Choroid plexus epithelial cell (primary cell): ENCODE measurements at regions not wholly inside any gene's neighbourhood (a gene's known extent, or its start where the extent isn't known, plus 50 kb on each side); places are given as distances from the start of the nearest gene placed in this dataset.
A peak's percentile ranks its signal among the peaks of the same experiment; 100 is the strongest.

Source experiments
- DNase-seq: peaks from one replicate; pipeline ENCODE4 v3.0.0-alpha.2; 2010; ENCODE audit warnings: low read depth
- H3K4me3 ChIP-seq: 2 replicates; pipeline ENCODE4 v1.5.1; 2011; ENCODE audit warnings: low read depth, mild to moderate bottlenecking, control low read depth, low read length, moderate library complexity
- CTCF ChIP-seq: conservative IDR thresholded peaks from 2 replicates; pipeline ENCODE4 v1.5.1; 2011; ENCODE audit warnings: low read depth, mild to moderate bottlenecking, control low read depth, inconsistent platforms, low read length, moderate library complexity

GRCh38 chr13:74444161-74444571 lies 310.0 kb upstream of the KLF12 start:
- no peak overlapping the region for H3K4me3 ChIP-seq
- peak; percentile 0 for DNase-seq
- TF ChIP-seq CTCF, result no peak

- peak; percentile 88 for DNase-seq
- no peak overlapping the region for H3K4me3 ChIP-seq
- TF ChIP-seq CTCF, result no peak
Measured at GRCh38 chr13:74443631-74444030, 309.4 kb upstream of the KLF12 start.

GRCh38 chr13:74442751-74443150 lies 308.5 kb upstream of the KLF12 start:
- no peak overlapping the region for H3K4me3 ChIP-seq
- no peak for DNase-seq
- no peak for TF ChIP-seq CTCF

- no peak for DNase-seq
- H3K4me3 ChIP-seq, result no peak overlapping the region
- TF ChIP-seq CTCF, result no peak
Measured at GRCh38 chr13:74438901-74439300, 304.7 kb upstream of the KLF12 start.

DNA sequence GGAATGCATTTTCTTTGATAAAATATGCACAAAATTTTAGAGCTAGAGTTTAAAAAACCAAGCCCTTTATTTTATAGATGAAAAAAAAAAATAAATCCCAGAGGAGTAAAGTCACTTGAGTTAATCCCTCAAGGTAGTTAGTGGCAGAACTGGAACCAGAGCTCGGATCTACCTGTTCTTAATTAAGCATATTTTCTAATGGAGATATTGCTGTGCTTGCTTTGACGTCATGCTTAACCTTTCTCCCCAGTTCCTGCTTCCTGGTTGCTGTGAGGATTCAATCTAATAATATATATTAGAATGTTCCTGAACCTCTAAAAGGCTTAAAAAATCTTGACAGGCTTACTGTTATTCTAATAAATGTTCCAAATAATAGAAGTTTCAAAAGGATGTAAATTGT lies 300.6 kb upstream of the KLF12 start:
- no peak for TF ChIP-seq CTCF
- DNase-seq, result no peak
- no peak overlapping the region for H3K4me3 ChIP-seq

DNA sequence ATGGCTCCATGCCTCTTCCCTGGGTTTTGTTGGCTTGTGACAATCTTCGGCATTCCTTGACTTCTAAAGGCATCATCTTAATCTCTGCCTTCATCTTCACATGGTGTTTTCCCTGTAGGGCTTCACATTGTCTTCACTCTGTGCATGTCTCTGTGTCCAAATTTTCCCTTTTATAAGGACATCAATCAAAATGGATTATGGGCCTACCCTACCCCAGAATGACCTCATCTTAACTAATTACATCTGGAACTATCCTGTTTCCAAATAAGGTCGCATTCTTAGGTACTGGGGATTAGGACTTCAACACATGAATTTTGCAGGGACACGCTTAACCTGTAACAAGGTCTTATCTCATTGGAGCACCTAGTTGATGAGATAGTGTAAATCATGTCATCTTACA lies 290.3 kb upstream of the KLF12 start:
- no peak for DNase-seq
- TF ChIP-seq CTCF, result no peak
- no peak overlapping the region for H3K4me3 ChIP-seq

GRCh38 chr13:74423434-74423833 lies 289.2 kb upstream of the KLF12 start:
- TF ChIP-seq CTCF, result no peak
- peak; percentile 1 for DNase-seq
- H3K4me3 ChIP-seq, result no peak overlapping the region
